ENCODE measurements at regions not wholly inside any gene's neighbourhood (a gene's known extent, or its start where the extent isn't known, plus 50 kb on each side); places are given as distances from the start of the nearest gene placed in this dataset.

DNA sequence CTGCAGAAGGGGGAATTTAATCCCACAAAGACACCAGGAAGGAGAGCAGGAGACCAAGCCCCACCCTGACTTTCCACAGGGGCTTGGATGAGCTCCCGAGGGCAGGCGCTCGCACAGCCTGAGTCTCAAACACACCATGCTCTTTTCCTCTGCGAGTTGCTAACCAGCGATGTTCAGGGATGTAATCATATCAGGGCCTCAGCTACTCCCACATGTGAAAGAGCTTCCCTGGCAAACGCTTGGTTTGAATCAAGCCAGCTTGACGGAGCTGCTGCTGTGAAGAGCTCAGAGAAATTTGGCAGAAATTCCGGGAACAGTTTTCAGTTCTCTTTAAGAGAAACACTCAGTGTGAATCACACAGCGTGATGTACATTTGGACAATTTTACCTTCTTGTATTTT is 385.8 kb downstream of the GALR1 start:
- DNase-seq (ENCODE audit: extremely low spot score), result no peak
- POLR2A ChIA-PET, result no interaction called here
- no peak for TF ChIP-seq CTCF (IDR thresholded peaks at IDR 0.05; ENCODE audit: control extremely low read depth, extremely low read depth, low read depth, missing control alignments)
- CTCF ChIA-PET, result interaction anchor here (1.0 kb wide), 1 partner anchor 9 kb away, joined by 3 read pairs; no protein-coding TSS in a partner anchor

- no peak for TF ChIP-seq CTCF (IDR thresholded peaks at IDR 0.05; ENCODE audit: control extremely low read depth, extremely low read depth, low read depth, missing control alignments)
- no peak for DNase-seq (ENCODE audit: extremely low spot score)
- POLR2A ChIA-PET, result no interaction called here
- CTCF ChIA-PET, result interaction anchor here (0.7 to 1.0 kb wide), 2 partner anchors 9 to 13 kb away, joined by 3 read pairs; no protein-coding TSS in a partner anchor
These were observed 386.2 kb downstream of the GALR1 start for GRCh38 chr18:77635858-77636257.

DNA sequence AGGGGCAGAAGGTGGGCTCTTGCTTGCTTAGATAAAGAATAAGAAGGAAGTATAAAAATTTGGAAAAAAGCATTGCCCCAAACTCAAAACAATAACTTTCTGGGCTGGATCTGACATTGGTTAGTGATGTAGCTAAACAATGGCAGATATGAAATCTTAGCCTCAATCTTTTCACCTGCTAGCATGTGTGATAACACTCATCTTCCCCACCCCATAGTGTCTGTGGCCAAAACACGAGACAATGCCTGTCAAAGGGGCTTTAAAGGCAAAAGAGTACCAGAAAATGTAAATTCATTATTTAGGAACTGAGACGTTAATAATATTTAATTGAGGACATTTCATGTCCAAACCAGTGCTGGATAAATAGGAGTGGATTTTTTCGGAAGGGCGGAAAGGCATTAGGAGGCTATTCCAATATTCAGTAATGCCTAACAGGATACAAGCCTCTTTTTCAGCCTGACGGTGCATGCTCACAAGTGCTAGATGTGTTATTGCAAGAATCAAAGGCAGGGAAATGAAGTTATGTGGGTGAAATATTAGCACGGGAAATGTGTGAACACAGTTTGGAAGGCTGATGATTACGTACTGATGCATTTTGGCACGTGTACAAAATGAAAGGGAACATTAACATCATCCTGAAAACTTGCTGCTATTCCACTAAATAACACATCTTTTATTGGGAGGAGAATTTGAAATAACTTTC is 395.7 kb downstream of the GALR1 start:
- CTCF ChIA-PET, result interaction anchor here (0.7 to 2.2 kb wide), 3 partner anchors 10 to 844 kb away, joined by 3 to 8 read pairs (median 3); no protein-coding TSS in a partner anchor
- no peak for DNase-seq (ENCODE audit: extremely low spot score)
- POLR2A ChIA-PET, result no interaction called here
- TF ChIP-seq CTCF (IDR thresholded peaks at IDR 0.05; ENCODE audit: control extremely low read depth, extremely low read depth, low read depth, missing control alignments), result no peak

- no peak for DNase-seq (ENCODE audit: extremely low spot score)
- no peak for TF ChIP-seq CTCF (IDR thresholded peaks at IDR 0.05; ENCODE audit: control extremely low read depth, extremely low read depth, low read depth, missing control alignments)
- ChIA-PET POLR2A (no interaction called here), CTCF (interaction anchor here (2.1 kb wide), 1 partner anchor 845 kb away, joined by 12 read pairs; no protein-coding TSS in a partner anchor)
These were observed 397.8 kb downstream of the GALR1 start for GRCh38 chr18:77647472-77647871.

GRCh38 chr18:77648411-77648810 is 398.8 kb downstream of the GALR1 start:
- no peak for DNase-seq (ENCODE audit: extremely low spot score)
- no peak for TF ChIP-seq CTCF (IDR thresholded peaks at IDR 0.05; ENCODE audit: control extremely low read depth, extremely low read depth, low read depth, missing control alignments)
- ChIA-PET POLR2A (no interaction called here), CTCF (interaction anchor here (0.8 to 2.1 kb wide), 2 partner anchors 774 to 846 kb away, joined by 3 to 12 read pairs; no protein-coding TSS in a partner anchor)

DNA sequence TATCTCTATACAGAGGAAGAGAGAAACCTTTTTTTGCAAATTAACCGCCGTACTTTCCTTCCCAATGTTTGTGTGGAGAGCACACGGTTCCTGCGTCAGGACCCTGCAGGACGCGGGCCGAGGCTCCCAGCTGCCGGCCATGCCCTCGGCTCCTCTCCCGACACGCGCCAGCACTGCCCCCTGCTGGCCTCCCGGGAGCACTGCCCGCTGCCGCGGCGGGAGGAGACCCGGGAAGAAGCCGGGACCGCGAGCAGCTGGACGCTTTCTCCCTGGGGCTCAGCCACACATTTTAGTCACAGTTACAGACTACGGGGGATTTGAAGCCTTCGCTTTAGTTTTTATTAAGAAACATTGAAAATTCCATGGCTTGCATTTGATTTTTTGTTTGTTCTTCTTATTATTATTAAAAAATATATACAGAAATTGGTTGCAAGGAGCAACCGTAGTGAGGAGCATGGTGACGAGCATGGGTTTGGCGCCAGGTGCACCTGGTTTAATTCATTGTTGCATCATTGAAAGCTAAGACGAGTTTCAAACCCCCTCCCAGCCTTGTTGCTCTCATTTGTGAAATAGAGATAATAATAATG is 401.2 kb downstream of the GALR1 start:
- ChIA-PET CTCF (interaction anchor here (0.5 to 1.9 kb wide), 8 partner anchors 10 to 849 kb away, joined by 3 to 24 read pairs (median 4); no protein-coding TSS in a partner anchor), POLR2A (no interaction called here)
- peak; percentile 80 for DNase-seq (ENCODE audit: extremely low spot score)
- peak; percentile 89 for TF ChIP-seq CTCF (IDR thresholded peaks at IDR 0.05; ENCODE audit: control extremely low read depth, extremely low read depth, low read depth, missing control alignments)

Measured in GM10248 (cell line).